HFFc6 (cell line): ENCODE measurements at regions not wholly inside any gene's neighbourhood (a gene's known extent, or its start where the extent isn't known, plus 50 kb on each side); places are given as distances from the start of the nearest gene placed in this dataset.
"Not testable (repeated sequence)": the region's sequence is repeated elsewhere in the genome, so short reads cannot be mapped to it uniquely, and the experiment has no call there.

Experiments used
- DNase-seq: peaks from one replicate; pipeline ENCODE4 v3.0.0-alpha.2; 2018
- H3K27ac Mint-ChIP-seq: 2 replicates; pipeline ENCODE4 v1.8.0; 2020; ENCODE audit warnings: mild to moderate bottlenecking, mixed read lengths
- H3K27me3 Mint-ChIP-seq: 2 replicates; pipeline ENCODE4 v1.8.0; 2021; ENCODE audit warnings: mild to moderate bottlenecking, moderate library complexity, mixed read lengths; ENCODE audit not compliant: insufficient read depth
- H3K36me3 Mint-ChIP-seq: 2 replicates; pipeline ENCODE4 v1.8.0; 2021; ENCODE audit warnings: low read depth, mixed read lengths
- H3K4me1 Mint-ChIP-seq: 2 replicates; pipeline ENCODE4 v1.8.0; 2020; ENCODE audit warnings: low read depth, mixed read lengths
- H3K4me3 Mint-ChIP-seq: 2 replicates; pipeline ENCODE4 v1.8.0; 2020; ENCODE audit warnings: mild to moderate bottlenecking, moderate library complexity, mixed read lengths
- H3K9me3 Mint-ChIP-seq: 2 replicates; pipeline ENCODE4 v1.8.0; 2020; ENCODE audit warnings: mild to moderate bottlenecking, mixed read lengths
- TF ChIP-seq, protein P1 (sequence below): fragments of 200-600 bp; sonication (generic); IDR thresholded peaks from 2 replicates; pipeline ENCODE4 v1.5.0; 2021; ENCODE audit warnings: antibody characterized with exemption, mild to moderate bottlenecking

DNA sequence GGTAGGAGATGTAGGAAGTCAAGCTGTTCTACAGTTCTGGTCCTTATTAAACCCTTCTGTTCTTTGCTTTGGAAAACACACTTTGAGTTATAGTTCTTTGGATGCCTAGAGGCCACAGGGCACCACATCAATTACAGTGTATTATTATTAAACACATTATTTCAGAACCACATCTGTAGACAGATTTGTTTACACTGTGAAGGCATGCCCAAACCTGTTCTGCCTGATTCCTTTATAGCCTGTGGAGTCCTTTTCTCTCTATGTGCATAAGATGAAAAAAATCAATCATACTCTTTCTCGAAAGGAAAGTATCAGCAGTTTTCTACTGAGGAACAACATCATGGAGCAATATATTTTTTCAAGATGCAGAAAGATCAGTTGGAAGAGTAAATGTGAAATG lies 371.3 kb upstream of the INTU start:
- H3K27ac Mint-ChIP-seq = no peak overlapping the region
- no peaks in the 10 kb centered on the region for H3K36me3 Mint-ChIP-seq
- DNase-seq = no peak
- no peak overlapping the region for H3K4me3 Mint-ChIP-seq
- TF ChIP-seq, protein P1, sequence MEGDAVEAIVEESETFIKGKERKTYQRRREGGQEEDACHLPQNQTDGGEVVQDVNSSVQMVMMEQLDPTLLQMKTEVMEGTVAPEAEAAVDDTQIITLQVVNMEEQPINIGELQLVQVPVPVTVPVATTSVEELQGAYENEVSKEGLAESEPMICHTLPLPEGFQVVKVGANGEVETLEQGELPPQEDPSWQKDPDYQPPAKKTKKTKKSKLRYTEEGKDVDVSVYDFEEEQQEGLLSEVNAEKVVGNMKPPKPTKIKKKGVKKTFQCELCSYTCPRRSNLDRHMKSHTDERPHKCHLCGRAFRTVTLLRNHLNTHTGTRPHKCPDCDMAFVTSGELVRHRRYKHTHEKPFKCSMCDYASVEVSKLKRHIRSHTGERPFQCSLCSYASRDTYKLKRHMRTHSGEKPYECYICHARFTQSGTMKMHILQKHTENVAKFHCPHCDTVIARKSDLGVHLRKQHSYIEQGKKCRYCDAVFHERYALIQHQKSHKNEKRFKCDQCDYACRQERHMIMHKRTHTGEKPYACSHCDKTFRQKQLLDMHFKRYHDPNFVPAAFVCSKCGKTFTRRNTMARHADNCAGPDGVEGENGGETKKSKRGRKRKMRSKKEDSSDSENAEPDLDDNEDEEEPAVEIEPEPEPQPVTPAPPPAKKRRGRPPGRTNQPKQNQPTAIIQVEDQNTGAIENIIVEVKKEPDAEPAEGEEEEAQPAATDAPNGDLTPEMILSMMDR = no peak
- peaks cover 12% of the 10 kb centered on the region for H3K9me3 Mint-ChIP-seq
- no peaks in the 10 kb centered on the region for H3K27me3 Mint-ChIP-seq
- no peaks in the 10 kb centered on the region for H3K4me1 Mint-ChIP-seq

DNA sequence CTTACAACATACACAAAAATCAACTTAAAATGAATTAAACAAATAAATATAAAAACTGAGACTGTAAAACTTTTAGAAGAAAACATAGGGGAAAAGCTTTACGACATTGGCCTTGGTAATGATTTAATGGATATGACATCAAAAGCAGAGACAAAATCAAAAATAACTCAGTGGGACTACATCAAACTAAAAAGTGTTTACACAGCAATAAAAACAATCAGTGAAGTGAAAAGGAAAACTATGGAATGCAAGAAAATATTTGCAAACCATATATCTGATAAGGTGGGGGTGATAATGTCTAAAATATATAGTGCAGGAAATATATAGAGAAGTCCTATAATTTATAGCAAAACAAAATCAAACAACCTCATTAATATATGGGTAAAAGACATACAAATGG lies 364.4 kb upstream of the INTU start:
- Mint-ChIP-seq H3K36me3 (no peaks in the 10 kb centered on the region), H3K4me1 (no peaks in the 10 kb centered on the region), H3K27ac (no peak overlapping the region), H3K4me3 (no peak overlapping the region), H3K27me3 (no peaks in the 10 kb centered on the region), H3K9me3 (peaks cover 9% of the 10 kb centered on the region)
- no peak for DNase-seq
- TF ChIP-seq, protein P1 = no peak

DNA sequence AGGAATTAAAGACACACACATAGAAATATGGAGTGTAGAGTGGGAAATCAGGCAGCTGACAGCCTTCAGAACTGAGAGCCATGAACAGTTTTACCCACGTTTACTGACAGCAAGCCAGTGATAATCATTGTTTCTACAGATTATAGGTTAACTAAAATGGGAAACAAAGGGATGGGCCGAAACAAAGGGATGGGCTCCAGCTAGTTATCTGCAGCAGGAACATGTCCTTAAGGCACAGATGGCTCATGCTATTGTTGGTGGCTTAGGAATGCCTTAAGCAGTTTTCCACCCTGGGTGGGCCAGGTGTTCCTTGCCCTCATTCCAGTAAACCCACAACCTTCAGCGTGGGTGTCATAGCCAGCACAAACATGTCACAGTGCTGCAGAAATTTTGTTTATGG lies 355.7 kb upstream of the INTU start:
- H3K27me3 Mint-ChIP-seq = not testable (repeated sequence)

DNA sequence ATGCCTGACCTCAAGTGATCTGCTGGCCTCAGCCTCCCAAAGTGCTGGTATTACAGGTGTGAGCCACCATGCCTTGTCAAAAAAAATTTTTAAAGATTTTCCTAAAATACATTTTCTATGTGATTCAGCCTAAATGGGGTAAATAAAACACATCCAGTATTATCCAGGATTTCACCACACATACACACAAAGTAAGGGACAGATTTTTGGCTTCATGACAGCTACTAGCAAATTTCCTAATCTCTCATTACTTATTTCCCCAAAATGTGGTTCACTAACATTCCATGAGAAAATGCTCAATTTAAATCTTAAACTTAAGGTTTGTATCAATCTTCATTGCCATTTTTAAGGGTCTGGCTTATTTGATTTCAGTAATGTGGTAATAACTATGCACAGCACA lies 348.5 kb upstream of the INTU start:
- no peaks in the 10 kb centered on the region for H3K27me3 Mint-ChIP-seq
- H3K36me3 Mint-ChIP-seq = no peaks in the 10 kb centered on the region
- H3K9me3 Mint-ChIP-seq = peaks cover 9% of the 10 kb centered on the region
- H3K27ac Mint-ChIP-seq = no peak overlapping the region
- H3K4me3 Mint-ChIP-seq = no peak overlapping the region
- no peak for DNase-seq
- no peaks in the 10 kb centered on the region for H3K4me1 Mint-ChIP-seq
- TF ChIP-seq, protein P1 = no peak

More for the DNA sequence above, 355.7 kb upstream of the INTU start:
- H3K27ac Mint-ChIP-seq, H3K36me3 Mint-ChIP-seq, DNase-seq, H3K4me3 Mint-ChIP-seq, H3K4me1 Mint-ChIP-seq: not testable (repeated sequence)
- peaks cover 17% of the 10 kb centered on the region for H3K9me3 Mint-ChIP-seq

DNA sequence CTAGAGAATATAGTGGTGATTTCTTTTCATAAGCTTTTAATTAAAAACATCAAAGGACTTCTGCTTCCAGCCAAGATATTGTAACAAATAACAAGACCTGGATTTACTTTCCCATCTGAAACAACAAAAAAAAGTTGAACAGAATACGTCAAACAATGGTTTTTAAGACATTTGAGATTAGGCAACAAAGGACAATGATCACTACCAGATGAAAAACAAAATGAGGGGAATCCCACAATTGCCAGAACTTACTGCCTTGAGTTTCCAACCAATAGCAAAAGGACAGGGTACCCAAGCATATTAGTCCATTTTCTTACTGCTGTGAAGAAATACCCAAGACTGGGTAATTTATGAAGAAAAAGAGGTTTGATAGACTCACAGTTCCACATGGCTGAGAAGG lies 341.4 kb upstream of the INTU start:
- H3K36me3 Mint-ChIP-seq = no peaks in the 10 kb centered on the region
- H3K27ac Mint-ChIP-seq = no peak overlapping the region
- TF ChIP-seq, protein P1 = no peak
- H3K9me3 Mint-ChIP-seq = peaks cover 49% of the 10 kb centered on the region
- DNase-seq = no peak
- H3K27me3 Mint-ChIP-seq = no peaks in the 10 kb centered on the region
- H3K4me1 Mint-ChIP-seq = no peaks in the 10 kb centered on the region
- no peak overlapping the region for H3K4me3 Mint-ChIP-seq

DNA sequence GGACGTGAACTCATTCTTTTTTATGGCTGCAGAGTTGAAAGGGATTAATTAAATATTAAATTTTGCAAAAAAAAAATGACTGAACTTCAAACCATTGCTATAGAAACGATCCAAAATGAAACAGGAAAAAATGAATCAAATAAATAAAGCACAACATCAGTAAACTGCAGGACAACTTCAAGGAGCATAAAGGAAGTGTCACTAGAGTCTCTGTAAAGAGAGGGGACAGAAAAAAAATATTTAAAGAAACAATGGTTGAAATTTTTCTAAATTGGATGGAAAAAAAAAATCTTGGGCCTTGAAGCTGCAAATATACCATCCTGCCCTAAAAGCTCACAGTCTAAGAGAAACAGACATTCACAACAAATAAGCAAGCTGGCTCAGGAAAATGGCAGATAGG lies 339.3 kb upstream of the INTU start:
- Mint-ChIP-seq H3K4me1 (no peaks in the 10 kb centered on the region), H3K36me3 (no peaks in the 10 kb centered on the region), H3K4me3 (no peak overlapping the region), H3K9me3 (peaks cover 67% of the 10 kb centered on the region), H3K27ac (no peak overlapping the region), H3K27me3 (no peaks in the 10 kb centered on the region)
- no peak for DNase-seq
- TF ChIP-seq, protein P1 = no peak
